HEK293T (cell line): ENCODE measurements at regions not wholly inside any gene's neighbourhood (a gene's known extent, or its start where the extent isn't known, plus 50 kb on each side); places are given as distances from the start of the nearest gene placed in this dataset.

Source experiments
- BHLHE40 ChIP-seq: fragments of 450-650 bp; IDR thresholded peaks from 2 replicates; pipeline ENCODE4 v1.6.1; 2016; ENCODE audit warnings: mild to moderate bottlenecking, moderate library complexity, borderline replicate concordance
- ELF4 ChIP-seq: fragments of 450-650 bp; IDR thresholded peaks from 2 replicates; pipeline ENCODE4 v1.6.1; 2017; ENCODE audit warnings: antibody characterized with exemption
- FOXK2 ChIP-seq: fragments of 450-650 bp; IDR thresholded peaks from 2 replicates; pipeline ENCODE4 v1.6.1; 2016; ENCODE audit warnings: mild to moderate bottlenecking
- FOXM1 ChIP-seq: fragments of 450-650 bp; IDR thresholded peaks from 2 replicates; pipeline ENCODE4 v1.6.1; 2017; ENCODE audit warnings: mild to moderate bottlenecking, borderline replicate concordance
- LEF1 ChIP-seq: fragments of 450-650 bp; IDR thresholded peaks from 2 replicates; pipeline ENCODE4 v1.6.1; 2017; ENCODE audit warnings: mild to moderate bottlenecking, borderline replicate concordance
- SP1 ChIP-seq: fragments of 450-650 bp; IDR thresholded peaks from 2 replicates; pipeline ENCODE4 v1.6.1; 2017
- TARDBP ChIP-seq: fragments of 450-650 bp; IDR thresholded peaks from 2 replicates; pipeline ENCODE4 v1.6.1; 2016

- no peak for TF ChIP-seq SP1
- no peak for TF ChIP-seq FOXK2
- TF ChIP-seq ELF4 = no peak
- TF ChIP-seq LEF1 = no peak
- TF ChIP-seq TARDBP = no peak
- TF ChIP-seq FOXM1 = no peak
- TF ChIP-seq BHLHE40 = no peak
Measured at GRCh38 chr22:22037740-22038139, 55.2 kb upstream of the TOP3B start.
